ENCODE measurements at regions not wholly inside any gene's neighbourhood (a gene's known extent, or its start where the extent isn't known, plus 50 kb on each side); places are given as distances from the start of the nearest gene placed in this dataset.

DNA sequence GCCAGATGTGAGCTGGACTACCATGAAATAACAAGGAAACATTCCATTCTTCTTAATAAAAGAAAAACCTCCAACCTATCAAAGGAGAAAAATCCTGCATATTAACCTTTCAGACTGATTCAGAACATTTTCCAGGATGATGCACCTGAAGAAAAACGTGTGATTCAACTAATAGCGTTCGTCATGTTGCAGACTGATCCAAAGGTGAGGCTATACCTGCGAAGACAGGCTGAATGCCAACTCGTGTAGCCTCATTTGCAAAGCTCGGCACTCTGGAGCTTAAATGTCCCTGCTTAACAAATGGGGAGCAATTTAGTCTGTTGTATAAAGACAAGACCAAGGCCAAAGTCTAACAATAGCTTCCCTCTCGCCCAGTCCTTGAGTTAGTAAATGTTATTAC lies 172.0 kb upstream of the NOCT start:
- H3K9me3 ChIP-seq (ENCODE audit: control insufficient read depth in 4 of 4, insufficient read depth in 3 of 4, low read length in 3 of 4): no peaks in the 10 kb centered on the region
- TF ChIP-seq, protein P1, sequence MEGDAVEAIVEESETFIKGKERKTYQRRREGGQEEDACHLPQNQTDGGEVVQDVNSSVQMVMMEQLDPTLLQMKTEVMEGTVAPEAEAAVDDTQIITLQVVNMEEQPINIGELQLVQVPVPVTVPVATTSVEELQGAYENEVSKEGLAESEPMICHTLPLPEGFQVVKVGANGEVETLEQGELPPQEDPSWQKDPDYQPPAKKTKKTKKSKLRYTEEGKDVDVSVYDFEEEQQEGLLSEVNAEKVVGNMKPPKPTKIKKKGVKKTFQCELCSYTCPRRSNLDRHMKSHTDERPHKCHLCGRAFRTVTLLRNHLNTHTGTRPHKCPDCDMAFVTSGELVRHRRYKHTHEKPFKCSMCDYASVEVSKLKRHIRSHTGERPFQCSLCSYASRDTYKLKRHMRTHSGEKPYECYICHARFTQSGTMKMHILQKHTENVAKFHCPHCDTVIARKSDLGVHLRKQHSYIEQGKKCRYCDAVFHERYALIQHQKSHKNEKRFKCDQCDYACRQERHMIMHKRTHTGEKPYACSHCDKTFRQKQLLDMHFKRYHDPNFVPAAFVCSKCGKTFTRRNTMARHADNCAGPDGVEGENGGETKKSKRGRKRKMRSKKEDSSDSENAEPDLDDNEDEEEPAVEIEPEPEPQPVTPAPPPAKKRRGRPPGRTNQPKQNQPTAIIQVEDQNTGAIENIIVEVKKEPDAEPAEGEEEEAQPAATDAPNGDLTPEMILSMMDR (IDR thresholded peaks at IDR 0.05; ENCODE audit: control extremely low read depth, extremely low read depth): no peak
- H3K4me3 ChIP-seq: no peak overlapping the region
- no peak overlapping the region for H3K9ac ChIP-seq (ENCODE audit: insufficient read depth in 1 of 2, low read length in 2 of 2)
- no peak overlapping the region for H3K27ac ChIP-seq (ENCODE audit: low read depth in 1 of 2, low read length in 1 of 2)
- WGBS, 2 donors: 80 to 90% methylated on average over 7 of the region's 7 CpGs
- no peaks in the 10 kb centered on the region for H3K36me3 ChIP-seq (ENCODE audit: control insufficient read depth in 4 of 4, insufficient read depth in 4 of 4, low read length in 4 of 4)
- ATAC-seq (ENCODE audit: insufficient read depth, low FRiP score): no peak
- no peak for DNase-seq
- peaks cover 0 to 3% (median 0%) of the 10 kb centered on the region in 3 donors for H3K27me3 ChIP-seq (ENCODE audit: control insufficient read depth in 3 of 3, insufficient read depth in 3 of 3, low read length in 2 of 3)
- H3K4me1 ChIP-seq (ENCODE audit: control insufficient read depth in 5 of 5, insufficient read depth in 5 of 5, low read length in 5 of 5): no peaks in the 10 kb centered on the region

DNA sequence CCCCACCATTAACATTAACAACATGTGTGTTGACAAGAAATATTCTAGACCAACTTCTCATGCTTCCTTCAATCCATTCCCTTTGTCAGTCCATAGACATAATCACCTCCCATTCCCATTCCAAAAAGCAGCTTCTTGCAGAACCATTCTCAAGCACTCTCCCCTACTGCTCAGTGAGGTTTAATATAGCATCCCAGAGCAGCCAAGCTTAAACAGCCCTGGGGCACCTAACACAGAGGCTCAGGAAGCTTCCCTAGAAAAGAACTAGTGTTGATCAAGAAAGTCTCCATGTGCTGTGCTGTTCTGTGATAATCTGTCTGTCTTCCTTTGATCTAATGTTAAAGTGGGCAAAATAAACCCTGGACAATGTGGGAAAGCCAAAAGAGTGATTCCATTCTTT lies 174.2 kb upstream of the NOCT start:
- ATAC-seq (ENCODE audit: insufficient read depth, low FRiP score) (no peak), DNase-seq (no peak)
- Histone ChIP-seq H3K27ac (ENCODE audit: low read depth in 1 of 2, low read length in 1 of 2) (no peak overlapping the region), H3K9me3 (ENCODE audit: control insufficient read depth in 4 of 4, insufficient read depth in 3 of 4, low read length in 3 of 4) (no peaks in the 10 kb centered on the region), H3K4me1 (ENCODE audit: control insufficient read depth in 5 of 5, insufficient read depth in 5 of 5, low read length in 5 of 5) (no peaks in the 10 kb centered on the region), H3K27me3 (ENCODE audit: control insufficient read depth in 3 of 3, insufficient read depth in 3 of 3, low read length in 2 of 3) (peaks cover 0 to 3% (median 0%) of the 10 kb centered on the region in 3 donors), H3K9ac (ENCODE audit: insufficient read depth in 1 of 2, low read length in 2 of 2) (no peak overlapping the region), H3K36me3 (ENCODE audit: control insufficient read depth in 4 of 4, insufficient read depth in 4 of 4, low read length in 4 of 4) (no peaks in the 10 kb centered on the region), H3K4me3 (no peak overlapping the region)
- TF ChIP-seq, protein P1 (IDR thresholded peaks at IDR 0.05; ENCODE audit: control extremely low read depth, extremely low read depth): no peak

DNA sequence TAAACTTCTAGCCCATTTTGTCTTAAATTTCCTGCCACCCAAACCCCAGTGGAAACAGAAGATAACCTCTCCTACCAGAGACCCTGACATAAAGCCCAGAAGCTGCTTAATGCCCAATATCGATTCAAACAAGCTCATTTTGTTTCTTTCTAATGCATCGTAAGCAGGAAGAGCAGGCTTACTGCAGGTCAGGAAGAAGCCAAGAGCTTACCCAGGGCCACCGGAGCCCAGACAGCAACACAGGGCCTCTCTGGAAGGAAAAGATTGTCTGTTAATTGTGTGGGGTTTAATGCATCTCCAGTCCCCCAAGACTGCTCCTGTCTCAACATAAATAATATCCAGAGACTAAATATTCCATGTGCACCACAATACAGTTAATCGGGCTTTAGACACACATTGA lies 177.3 kb upstream of the NOCT start:
- Histone ChIP-seq H3K27me3 (ENCODE audit: control insufficient read depth in 3 of 3, insufficient read depth in 3 of 3, low read length in 2 of 3) (peaks cover 0 to 3% (median 0%) of the 10 kb centered on the region in 3 donors), H3K27ac (ENCODE audit: low read depth in 1 of 2, low read length in 1 of 2) (no peak overlapping the region), H3K9ac (ENCODE audit: insufficient read depth in 1 of 2, low read length in 2 of 2) (no peak overlapping the region), H3K9me3 (ENCODE audit: control insufficient read depth in 4 of 4, insufficient read depth in 3 of 4, low read length in 3 of 4) (no peaks in the 10 kb centered on the region), H3K4me1 (ENCODE audit: control insufficient read depth in 5 of 5, insufficient read depth in 5 of 5, low read length in 5 of 5) (peaks cover 0 to 2% (median 0%) of the 10 kb centered on the region in 5 donors), H3K36me3 (ENCODE audit: control insufficient read depth in 4 of 4, insufficient read depth in 4 of 4, low read length in 4 of 4) (no peaks in the 10 kb centered on the region), H3K4me3 (no peak overlapping the region)
- WGBS, 2 donors: 81 to 82% methylated on average over 4 of the region's 4 CpGs
- TF ChIP-seq, protein P1 (IDR thresholded peaks at IDR 0.05; ENCODE audit: control extremely low read depth, extremely low read depth): no peak
- ATAC-seq (ENCODE audit: insufficient read depth, low FRiP score) (no peak), DNase-seq (no peak)

DNA sequence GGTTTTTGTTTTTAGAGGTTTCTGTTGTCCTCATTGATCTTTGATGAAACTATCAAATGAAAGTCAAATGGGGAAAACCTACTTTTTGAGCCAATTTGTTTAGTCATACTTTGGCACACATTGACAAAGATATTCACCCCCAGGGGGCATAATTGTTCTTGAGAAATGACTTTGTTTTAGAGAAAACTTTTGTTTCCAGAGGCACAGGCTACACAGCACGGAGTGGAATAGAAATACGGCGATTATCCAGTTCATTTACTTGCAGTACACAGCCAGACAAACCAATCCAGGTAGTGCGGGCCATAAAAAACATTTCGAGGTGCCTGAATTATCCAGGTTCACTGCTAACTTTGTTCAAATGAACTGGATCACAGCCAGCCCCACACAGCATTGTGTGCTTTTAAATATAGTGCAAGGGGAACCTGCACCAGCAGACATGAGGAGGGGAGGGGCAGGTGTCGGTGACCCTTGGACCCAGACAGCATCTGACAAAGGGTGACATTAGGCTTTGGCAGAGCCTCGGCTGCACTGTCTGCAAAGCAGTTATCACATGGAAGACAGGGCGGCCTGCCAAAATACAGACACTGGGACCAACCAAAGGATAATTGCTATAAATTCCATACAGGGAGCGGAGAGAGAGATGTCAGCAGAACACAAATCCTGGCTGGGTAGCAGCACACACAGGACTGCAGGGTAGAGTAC lies 179.6 kb upstream of the NOCT start:
- no peaks in the 10 kb centered on the region for H3K27me3 ChIP-seq (ENCODE audit: control insufficient read depth in 3 of 3, insufficient read depth in 3 of 3, low read length in 2 of 3)
- no peak overlapping the region for H3K4me3 ChIP-seq
- DNase-seq: no peak
- no peak overlapping the region for H3K27ac ChIP-seq (ENCODE audit: low read depth in 1 of 2, low read length in 1 of 2)
- H3K9me3 ChIP-seq (ENCODE audit: control insufficient read depth in 4 of 4, insufficient read depth in 3 of 4, low read length in 3 of 4): no peaks in the 10 kb centered on the region
- no peak for ATAC-seq (ENCODE audit: insufficient read depth, low FRiP score)
- 86 to 93% methylated on average over 9 of the region's 9 CpGs for WGBS, 2 donors
- H3K9ac ChIP-seq (ENCODE audit: insufficient read depth in 1 of 2, low read length in 2 of 2): no peak overlapping the region
- H3K4me1 ChIP-seq (ENCODE audit: control insufficient read depth in 5 of 5, insufficient read depth in 5 of 5, low read length in 5 of 5): peaks cover 0 to 2% (median 0%) of the 10 kb centered on the region in 5 donors
- TF ChIP-seq, protein P1 (IDR thresholded peaks at IDR 0.05; ENCODE audit: control extremely low read depth, extremely low read depth): no peak
- H3K36me3 ChIP-seq (ENCODE audit: control insufficient read depth in 4 of 4, insufficient read depth in 4 of 4, low read length in 4 of 4): no peaks in the 10 kb centered on the region
